Keratinocyte (primary cell): ENCODE measurements at regions not wholly inside any gene's neighbourhood (a gene's known extent, or its start where the extent isn't known, plus 50 kb on each side); places are given as distances from the start of the nearest gene placed in this dataset.

Experiments used
- DNase-seq: peaks from one replicate; pipeline ENCODE4 v3.0.0-alpha.2; 2011; ENCODE audit warnings: low read depth, missing footprints, low spot score
- FAIRE-seq: peaks from 2 replicates; lab custom pipeline; 2011; peaks lifted over from hg19 to GRCh38; lab: Jason Lieb, UNC
- H2AFZ ChIP-seq: 2 replicates; pipeline ENCODE4 v1.6.0; 2012; ENCODE audit warnings: low read length, control low read depth, inconsistent platforms; ENCODE audit not compliant: control insufficient read depth
- H3K27ac ChIP-seq: 2 replicates; pipeline ENCODE4 v1.5.1; 2011; ENCODE audit warnings: low read length; ENCODE audit not compliant: control insufficient read depth, insufficient read depth
- H3K27me3 ChIP-seq: 3 replicates; pipeline ENCODE4 v1.6.0; 2011; ENCODE audit warnings: low read length; ENCODE audit not compliant: control insufficient read depth, insufficient read depth; ENCODE audit errors: extremely low read depth
- H3K36me3 ChIP-seq, 2 experiments: 2 replicates in 1 of 2; 3 replicates in 1 of 2; pipeline ENCODE4 v1.5.1; 2011; ENCODE audit warnings: low read length in 2 of 2, mild to moderate bottlenecking in 1 of 2; ENCODE audit not compliant: control insufficient read depth in 2 of 2, insufficient read depth in 2 of 2; ENCODE audit errors: extremely low read depth in 1 of 2
- H3K4me1 ChIP-seq: 3 replicates; pipeline ENCODE4 v1.5.1; 2011; ENCODE audit warnings: low read length; ENCODE audit not compliant: control insufficient read depth, insufficient read depth; ENCODE audit errors: extremely low read depth
- H3K4me2 ChIP-seq: 3 replicates; pipeline ENCODE4 v1.6.0; 2011; ENCODE audit warnings: low read depth, low read length; ENCODE audit not compliant: control insufficient read depth, insufficient read depth; ENCODE audit errors: extremely low read depth
- H3K4me3 ChIP-seq, 3 experiments: fragments of 200-600 bp in 1 of 3; sonication (generic) in 1 of 3; 2 replicates in 2 of 3; 3 replicates in 1 of 3; pipeline ENCODE4 v1.5.1; 2011 to 2016; ENCODE audit warnings: low read length in 3 of 3, mild to moderate bottlenecking in 3 of 3, control low read depth in 2 of 3, inconsistent platforms in 1 of 3, low read depth in 1 of 3, mixed read lengths in 1 of 3, mixed run types in 1 of 3, moderate library complexity in 1 of 3; ENCODE audit not compliant: control insufficient read depth in 2 of 3, insufficient read depth in 2 of 3; ENCODE audit errors: extremely low read depth in 1 of 3
- H3K79me2 ChIP-seq: 2 replicates; pipeline ENCODE4 v1.6.0; 2012; ENCODE audit warnings: low read length; ENCODE audit not compliant: control insufficient read depth, insufficient read depth
- H3K9ac ChIP-seq: 3 replicates; pipeline ENCODE4 v1.6.0; 2011; ENCODE audit warnings: low read length; ENCODE audit not compliant: control insufficient read depth, insufficient read depth; ENCODE audit errors: extremely low read depth
- H3K9me1 ChIP-seq: 3 replicates; pipeline ENCODE4 v1.6.0; 2011; ENCODE audit warnings: low read length; ENCODE audit not compliant: control insufficient read depth, insufficient read depth; ENCODE audit errors: extremely low read depth
- H3K9me3 ChIP-seq: 2 replicates; pipeline ENCODE4 v1.5.1; 2012; ENCODE audit warnings: low read depth, low read length; ENCODE audit not compliant: control insufficient read depth
- H4K20me1 ChIP-seq: 3 replicates; pipeline ENCODE4 v1.6.0; 2011; ENCODE audit warnings: low read length; ENCODE audit not compliant: control insufficient read depth, insufficient read depth; ENCODE audit errors: extremely low read depth
- EZH2 ChIP-seq: IDR thresholded peaks from one replicate; pipeline ENCODE4 v1.6.1; 2012; ENCODE audit warnings: inconsistent platforms, mild to moderate bottlenecking, low read length, moderate library complexity
- dilution Hi-C: fragments of 300-500 bp; cut with MboI; formaldehyde crosslinking; loops from one replicate; pipeline ENCODE4 v1.7.0; 2020; ENCODE audit warnings: low sequenced_read_pairs; ENCODE audit not compliant: extremely low pct_ligation_motif_present
- TF ChIP-seq, protein P1 (sequence below), 3 experiments: IDR thresholded peaks in 1 of 3; conservative IDR thresholded peaks in 1 of 3; optimal IDR thresholded peaks in 1 of 3; 2 replicates in 2 of 3; 3 replicates in 1 of 3; pipeline versions ENCODE3 to v1.5.1; 2011; ENCODE audit warnings: low read length in 3 of 3, mild to moderate bottlenecking in 3 of 3, moderate library complexity in 2 of 3, control low read depth in 1 of 3, inconsistent platforms in 1 of 3; ENCODE audit not compliant: insufficient read depth in 2 of 3; ENCODE audit errors: extremely low read depth in 1 of 3

DNA sequence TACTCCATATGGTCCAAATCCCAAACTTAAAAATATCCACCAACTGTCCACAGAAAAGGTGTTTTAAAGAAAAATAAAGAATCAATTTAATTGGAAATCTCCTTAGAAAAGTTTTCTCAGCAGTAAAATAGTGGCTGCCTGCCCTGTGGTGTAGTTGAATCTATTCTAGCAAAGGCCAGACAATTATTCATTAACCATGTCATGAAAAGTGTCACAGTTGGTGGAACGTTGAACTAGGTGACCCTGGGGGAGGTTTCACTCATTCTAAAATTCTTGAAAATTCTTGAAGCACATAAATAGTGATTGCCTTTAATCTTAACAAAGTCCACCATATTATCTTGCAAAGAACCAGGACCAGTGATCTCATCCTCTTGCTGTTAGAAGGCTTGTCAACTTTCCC is 78.4 kb upstream of the GZMB start:
- H3K9me1 ChIP-seq: no peaks in the 10 kb centered on the region
- no peaks in the 10 kb centered on the region for H3K9me3 ChIP-seq
- no peak overlapping the region for H3K27ac ChIP-seq
- no peak overlapping the region for H3K9ac ChIP-seq
- no peak overlapping the region for H3K4me2 ChIP-seq
- no peaks in the 10 kb centered on the region for H3K27me3 ChIP-seq
- dilution Hi-C loops: no loop called here
- no peak for FAIRE-seq
- no peak overlapping the region for H3K4me3 ChIP-seq
- no peaks in the 10 kb centered on the region for H3K4me1 ChIP-seq
- no peaks in the 10 kb centered on the region for H3K36me3 ChIP-seq
- no peaks in the 10 kb centered on the region for H3K79me2 ChIP-seq
- H4K20me1 ChIP-seq: no peaks in the 10 kb centered on the region
- H2AFZ ChIP-seq: no peak overlapping the region
- no peak for DNase-seq
- TF ChIP-seq, protein P1, sequence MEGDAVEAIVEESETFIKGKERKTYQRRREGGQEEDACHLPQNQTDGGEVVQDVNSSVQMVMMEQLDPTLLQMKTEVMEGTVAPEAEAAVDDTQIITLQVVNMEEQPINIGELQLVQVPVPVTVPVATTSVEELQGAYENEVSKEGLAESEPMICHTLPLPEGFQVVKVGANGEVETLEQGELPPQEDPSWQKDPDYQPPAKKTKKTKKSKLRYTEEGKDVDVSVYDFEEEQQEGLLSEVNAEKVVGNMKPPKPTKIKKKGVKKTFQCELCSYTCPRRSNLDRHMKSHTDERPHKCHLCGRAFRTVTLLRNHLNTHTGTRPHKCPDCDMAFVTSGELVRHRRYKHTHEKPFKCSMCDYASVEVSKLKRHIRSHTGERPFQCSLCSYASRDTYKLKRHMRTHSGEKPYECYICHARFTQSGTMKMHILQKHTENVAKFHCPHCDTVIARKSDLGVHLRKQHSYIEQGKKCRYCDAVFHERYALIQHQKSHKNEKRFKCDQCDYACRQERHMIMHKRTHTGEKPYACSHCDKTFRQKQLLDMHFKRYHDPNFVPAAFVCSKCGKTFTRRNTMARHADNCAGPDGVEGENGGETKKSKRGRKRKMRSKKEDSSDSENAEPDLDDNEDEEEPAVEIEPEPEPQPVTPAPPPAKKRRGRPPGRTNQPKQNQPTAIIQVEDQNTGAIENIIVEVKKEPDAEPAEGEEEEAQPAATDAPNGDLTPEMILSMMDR (optimal IDR thresholded peaks at IDR 0.05 in 1 of 3, IDR thresholded peaks at IDR 0.05 in 1 of 3, conservative IDR thresholded peaks at IDR 0.05 in 1 of 3; ENCODE audit: extremely low read depth in 1 of 3, insufficient read depth in 2 of 3, low read length in 3 of 3): no peak
- TF ChIP-seq EZH2: no peak

DNA sequence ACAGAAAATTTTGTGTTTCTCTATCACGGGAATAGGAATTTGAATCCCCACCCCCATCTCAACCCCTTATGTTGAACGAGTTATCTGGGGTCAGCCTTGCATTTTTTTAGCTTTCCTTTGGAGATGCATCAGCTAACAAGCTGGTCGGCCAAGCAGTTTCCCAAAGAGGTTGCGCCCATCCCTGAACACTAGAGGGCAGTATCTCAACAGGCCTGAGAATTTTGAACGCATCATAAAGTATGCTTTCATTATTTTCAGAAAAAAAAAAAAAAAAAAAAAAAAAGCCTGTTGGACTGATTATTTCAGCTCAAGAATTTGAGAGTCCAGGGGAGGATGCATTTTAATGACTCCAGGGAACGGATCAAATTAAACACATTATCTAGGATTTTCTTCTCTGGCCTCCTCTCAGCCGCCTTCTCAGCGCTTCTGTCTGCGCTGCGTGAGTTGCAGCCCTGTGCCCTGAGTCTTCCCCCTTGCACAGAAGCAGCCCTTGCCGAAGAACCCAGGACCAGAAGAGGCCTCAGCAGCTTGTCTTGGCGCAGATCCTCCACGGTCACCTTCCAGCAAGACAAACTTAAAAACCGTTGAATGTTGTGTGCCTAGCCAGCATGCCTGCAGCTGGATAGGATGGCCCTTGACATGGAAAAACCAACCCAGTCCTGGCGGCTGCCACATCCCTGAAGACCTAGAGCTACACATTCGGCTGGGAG is 76.6 kb upstream of the GZMB start:
- Histone ChIP-seq H3K9me3 (no peaks in the 10 kb centered on the region), H3K4me2 (no peak overlapping the region), H4K20me1 (no peaks in the 10 kb centered on the region), H3K27me3 (no peaks in the 10 kb centered on the region), H3K9ac (no peak overlapping the region), H3K4me3 (no peak overlapping the region), H2AFZ (no peak overlapping the region), H3K27ac (no peak overlapping the region), H3K9me1 (no peaks in the 10 kb centered on the region), H3K4me1 (no peaks in the 10 kb centered on the region), H3K79me2 (no peaks in the 10 kb centered on the region), H3K36me3 (no peaks in the 10 kb centered on the region)
- dilution Hi-C loops: no loop called here
- DNase-seq (peak; percentile 11), FAIRE-seq (no peak)
- TF ChIP-seq, protein P1 (optimal IDR thresholded peaks at IDR 0.05 in 1 of 3, IDR thresholded peaks at IDR 0.05 in 1 of 3, conservative IDR thresholded peaks at IDR 0.05 in 1 of 3; ENCODE audit: extremely low read depth in 1 of 3, insufficient read depth in 2 of 3, low read length in 3 of 3): peak; percentile 74 to 78 (median 76)
- no peak for TF ChIP-seq EZH2
